ENCODE measurements at regions not wholly inside any gene's neighbourhood (a gene's known extent, or its start where the extent isn't known, plus 50 kb on each side); places are given as distances from the start of the nearest gene placed in this dataset.

DNA sequence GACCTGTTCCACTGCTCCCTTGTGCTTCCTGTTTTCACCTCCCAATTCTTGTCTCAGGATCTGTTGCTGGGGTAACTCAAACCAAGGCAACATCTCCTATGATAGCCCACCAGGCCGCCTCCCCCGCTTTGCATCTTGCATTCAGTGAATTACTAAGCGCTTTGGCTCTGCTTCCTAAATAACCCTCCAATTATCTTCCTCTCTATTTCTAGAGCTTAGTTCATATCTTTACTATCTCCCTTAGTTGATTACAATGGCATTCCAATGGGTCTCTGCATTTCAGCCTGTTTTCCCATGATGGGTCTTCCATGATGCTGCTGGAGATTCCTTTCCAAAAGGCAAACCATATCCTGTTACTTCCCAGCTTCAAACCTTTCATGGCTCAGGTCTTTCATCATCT is 117.2 kb upstream of the FERMT1 start:
- POLR2A ChIA-PET (ENCODE audit: partially characterized antibody): no interaction called here
- Histone ChIP-seq H2BK120ac (replicated peaks; ENCODE audit: low read depth, low read length) (no peak overlapping the region), H2BK15ac (ENCODE audit: low read length) (no peak overlapping the region), H2BK20ac (ENCODE audit: low read length) (no peak overlapping the region), H4K5ac (ENCODE audit: insufficient read length, low read depth, low read length) (no peak overlapping the region), H2BK12ac (ENCODE audit: low read depth, low read length) (no peak overlapping the region), H3K9me3 (ENCODE audit: insufficient read depth in 2 of 2, low read depth in 1 of 2, low read length in 1 of 2) (no peaks in the 10 kb centered on the region), H4K20me1 (replicated peaks in 1 of 2; ENCODE audit: control insufficient read depth in 1 of 2, insufficient read depth in 2 of 2, low read length in 2 of 2) (no peaks in the 10 kb centered on the region), H3K9ac (replicated peaks in 1 of 4; ENCODE audit: extremely low read depth in 1 of 4, low read depth in 3 of 4, low read length in 3 of 4) (no peak overlapping the region), H2BK5ac (ENCODE audit: low read depth, low read length) (no peak overlapping the region), H3K27ac (ENCODE audit: low read depth, low read length) (no peak overlapping the region), H3K27me3 (replicated peaks in 1 of 4; ENCODE audit: control insufficient read depth in 3 of 4, extremely low read depth in 1 of 4, insufficient read depth in 3 of 4, low read length in 3 of 4) (no peaks in the 10 kb centered on the region), H3K23ac (ENCODE audit: insufficient read length) (no peak overlapping the region), H3K4me2 (ENCODE audit: insufficient read depth in 1 of 2, low read depth in 2 of 2, low read length in 2 of 2) (no peak overlapping the region), H3K36me3 (ENCODE audit: control insufficient read depth in 2 of 4, insufficient read depth in 4 of 4, low read length in 3 of 4) (no peaks in the 10 kb centered on the region), H2AFZ (ENCODE audit: low read length) (no peak overlapping the region), H3K56ac (replicated peaks; ENCODE audit: insufficient read length, low read depth, low read length) (no peak overlapping the region), H4K91ac (replicated peaks; ENCODE audit: insufficient read length, low read length) (no peak overlapping the region), H3K79me2 (ENCODE audit: control insufficient read depth in 1 of 2, insufficient read depth in 2 of 2, low read length in 2 of 2) (no peaks in the 10 kb centered on the region), H4K8ac (ENCODE audit: extremely low read depth, insufficient read depth, low read length) (no peak overlapping the region), H3K4me1 (replicated peaks in 1 of 4; ENCODE audit: control insufficient read depth in 3 of 4, insufficient read depth in 4 of 4, low read length in 3 of 4) (no peaks in the 10 kb centered on the region), H3K4me3 (ENCODE audit: extremely low read depth in 1 of 4, insufficient read depth in 2 of 4, low read depth in 3 of 4, low read length in 4 of 4) (no peak overlapping the region), H3K79me1 (ENCODE audit: low read depth, low read length) (no peaks in the 10 kb centered on the region), H3K18ac (ENCODE audit: extremely low read depth, low read length) (no peak overlapping the region), H3K14ac (ENCODE audit: insufficient read length) (no peak overlapping the region), H3K23me2 (ENCODE audit: low read depth, low read length) (no peaks in the 10 kb centered on the region), H2AK5ac (ENCODE audit: low read depth, low read length) (no peak overlapping the region), H3K4ac (replicated peaks; ENCODE audit: insufficient read length, low read depth, low read length) (no peak overlapping the region)
- DNase-seq (ENCODE audit: low read depth in 1 of 2, low spot score in 2 of 2) (no peak), FAIRE-seq (no peak)
- 97% methylated on average over 3 of the region's 3 CpGs; no CpG with 5 or more reads in 1 of the 2 experiments for WGBS, 2 experiments (ENCODE audit: extremely low coverage in 1 of 2, insufficient coverage in 1 of 2, insufficient read length in 1 of 2, insufficient replicate concordance in 2 of 2, low coverage in 1 of 2, low lambda C conversion rate in 2 of 2, missing lambda C conversion rate in 1 of 2)
- CTCF ChIA-PET (ENCODE audit: partially characterized antibody): no interaction called here
- no peak for TF ChIP-seq YY1 (IDR thresholded peaks at IDR 0.05; ENCODE audit: low read depth, low read length)
- no peak for TF ChIP-seq GABPA (IDR thresholded peaks at IDR 0.05; ENCODE audit: borderline replicate concordance, insufficient read depth, low read length)
- TF ChIP-seq SAP30 (IDR thresholded peaks at IDR 0.05; ENCODE audit: insufficient read depth, insufficient replicate concordance, low read length): no peak
